GM20431 (cell line): ENCODE measurements at regions not wholly inside any gene's neighbourhood (a gene's known extent, or its start where the extent isn't known, plus 50 kb on each side); places are given as distances from the start of the nearest gene placed in this dataset.

Source experiments
- in situ Hi-C: fragments of 300-500 bp; cut with MseI, MboI; formaldehyde crosslinking; loops from one replicate; pipeline ENCODE4 v1.15.0; 2020; ENCODE audit warnings: low sequenced_read_pairs; ENCODE audit not compliant: unreplicated experiment

GRCh38 chr6:100160930-100161329 is 166.9 kb upstream of the MCHR2 start:
- in situ Hi-C loops = no loop called here

GRCh38 chr6:100155141-100155540 is 161.1 kb upstream of the MCHR2 start:
- in situ Hi-C loops = no loop called here

- in situ Hi-C loops = no loop called here
Measured at GRCh38 chr6:100153636-100154275, 159.7 kb upstream of the MCHR2 start.

- in situ Hi-C loops = no loop called here
Measured at GRCh38 chr6:100152201-100152600, 158.2 kb upstream of the MCHR2 start.

- in situ Hi-C loops = no loop called here
Measured at GRCh38 chr6:100144991-100145390, 151.0 kb upstream of the MCHR2 start.

- in situ Hi-C loops = no loop called here
Measured at GRCh38 chr6:100138346-100139022, 144.5 kb upstream of the MCHR2 start.

- in situ Hi-C loops = no loop called here
Measured at GRCh38 chr6:100137759-100138158, 143.7 kb upstream of the MCHR2 start.

GRCh38 chr6:100136590-100136989 is 142.6 kb upstream of the MCHR2 start:
- in situ Hi-C loops = no loop called here

GRCh38 chr6:100135977-100136376 is 142.0 kb upstream of the MCHR2 start:
- in situ Hi-C loops = no loop called here

GRCh38 chr6:100134703-100135102 is 140.7 kb upstream of the MCHR2 start:
- in situ Hi-C loops = no loop called here

- in situ Hi-C loops = no loop called here
Measured at GRCh38 chr6:100134297-100134696, 140.3 kb upstream of the MCHR2 start.

- in situ Hi-C loops = no loop called here
Measured at GRCh38 chr6:100132005-100132404, 138.0 kb upstream of the MCHR2 start.

GRCh38 chr6:100130630-100131029 is 136.6 kb upstream of the MCHR2 start:
- in situ Hi-C loops = no loop called here

- in situ Hi-C loops = no loop called here
Measured at GRCh38 chr6:100126790-100127484, 132.9 kb upstream of the MCHR2 start.

- in situ Hi-C loops = loop anchor here (25.0 kb wide), 1 partner anchor 540 kb away; no protein-coding TSS in a partner anchor
Measured at GRCh38 chr6:100121854-100122609, 128.0 kb upstream of the MCHR2 start.

GRCh38 chr6:100119261-100119660 is 125.2 kb upstream of the MCHR2 start:
- in situ Hi-C loops = loop anchor here (10.0 to 25.0 kb wide), 2 partner anchors 366 to 543 kb away; no protein-coding TSS in a partner anchor

GRCh38 chr6:100118301-100118700 is 124.3 kb upstream of the MCHR2 start:
- in situ Hi-C loops = loop anchor here (10.0 to 25.0 kb wide), 2 partner anchors 366 to 544 kb away; no protein-coding TSS in a partner anchor

GRCh38 chr6:100117680-100118079 is 123.7 kb upstream of the MCHR2 start:
- in situ Hi-C loops = loop anchor here (10.0 to 25.0 kb wide), 2 partner anchors 367 to 545 kb away; no protein-coding TSS in a partner anchor

- in situ Hi-C loops = loop anchor here (10.0 to 25.0 kb wide), 2 partner anchors 368 to 546 kb away; no protein-coding TSS in a partner anchor
Measured at GRCh38 chr6:100116411-100117194, 122.6 kb upstream of the MCHR2 start.
